Liver (tissue), 8 donors: ENCODE measurements at regions not wholly inside any gene's neighbourhood (a gene's known extent, or its start where the extent isn't known, plus 50 kb on each side); places are given as distances from the start of the nearest gene placed in this dataset.

Experiments
- DNase-seq: peaks from one replicate; pipeline ENCODE4 v3.0.0-alpha.2; 2017; ENCODE audit warnings: low spot score
- H3K27ac ChIP-seq, 2 donors: one replicate each; pipeline ENCODE4 v1.7.0; 2013; ENCODE audit warnings: inconsistent platforms in 2 of 2, low read length in 2 of 2, control low read depth in 1 of 2, low read depth in 1 of 2, mild to moderate bottlenecking in 1 of 2
- H3K27me3 ChIP-seq, 4 donors: one replicate each; pipeline versions ENCODE4 v1.6.1 to v1.7.0; 2013; ENCODE audit warnings: low read length in 3 of 4, inconsistent platforms in 1 of 4, mild to moderate bottlenecking in 1 of 4, moderate library complexity in 1 of 4; ENCODE audit not compliant: control insufficient read depth in 4 of 4, insufficient read depth in 4 of 4
- H3K36me3 ChIP-seq, 4 donors: one replicate each; pipeline versions ENCODE4 v1.6.1 to v1.7.0; 2013; ENCODE audit warnings: low read length in 3 of 4, mild to moderate bottlenecking in 3 of 4, low read depth in 1 of 4, moderate library complexity in 1 of 4; ENCODE audit not compliant: control insufficient read depth in 4 of 4, insufficient read depth in 3 of 4
- H3K4me1 ChIP-seq, 4 donors: one replicate each; pipeline versions ENCODE4 v1.6.1 to v1.7.0; 2013; ENCODE audit warnings: low read length in 3 of 4, mild to moderate bottlenecking in 3 of 4, moderate library complexity in 1 of 4; ENCODE audit not compliant: control insufficient read depth in 4 of 4, insufficient read depth in 4 of 4
- H3K4me3 ChIP-seq, 3 donors: one replicate each; pipeline versions ENCODE4 v1.6.1 to v1.7.0; 2013; ENCODE audit warnings: low read length in 3 of 3, control low read depth in 1 of 3, low read depth in 1 of 3, mild to moderate bottlenecking in 1 of 3
- H3K9ac ChIP-seq, 2 donors: one replicate each; pipeline ENCODE4 v1.7.0; 2013; ENCODE audit warnings: low read length in 2 of 2, mild to moderate bottlenecking in 2 of 2, moderate library complexity in 2 of 2, control low read depth in 1 of 2, low read depth in 1 of 2
- H3K9me3 ChIP-seq, 4 donors: one replicate each; pipeline versions ENCODE4 v1.6.1 to v1.7.0; 2013; ENCODE audit warnings: low read length in 3 of 4; ENCODE audit not compliant: control insufficient read depth in 4 of 4
- ATF3 ChIP-seq: IDR thresholded peaks from 2 replicates; pipeline ENCODE4 v1.6.1; 2016; ENCODE audit warnings: antibody characterized with exemption
- CTCF ChIP-seq: fragments of 150-350 bp; IDR thresholded peaks from 2 replicates; pipeline ENCODE4 v1.5.1; 2017; ENCODE audit warnings: improper control_type of control experiment, low read depth, low read length; ENCODE audit not compliant: missing input control
- FOXA1 ChIP-seq: IDR thresholded peaks from 2 replicates; pipeline ENCODE4 v1.6.1; 2016; ENCODE audit warnings: antibody characterized with exemption
- GABPA ChIP-seq, 2 donors: IDR thresholded peaks in 1 of 2; conservative IDR thresholded peaks in 1 of 2; 2 replicates each; pipeline ENCODE4 v1.6.1; 2016; ENCODE audit warnings: antibody characterized with exemption in 2 of 2, mild to moderate bottlenecking in 1 of 2, moderate library complexity in 1 of 2
- HNF4A ChIP-seq, 2 donors: conservative IDR thresholded peaks; 2 replicates each; pipeline ENCODE4 v1.6.1; 2016; ENCODE audit warnings: antibody characterized with exemption in 2 of 2, mild to moderate bottlenecking in 2 of 2
- NR2F2 ChIP-seq: IDR thresholded peaks from 2 replicates; pipeline ENCODE4 v1.6.1; 2016; ENCODE audit warnings: antibody characterized with exemption
- RXRA ChIP-seq, 2 donors: IDR thresholded peaks; 2 replicates each; pipeline ENCODE4 v1.6.1; 2017 to 2018; ENCODE audit warnings: antibody characterized with exemption in 2 of 2, mild to moderate bottlenecking in 1 of 2
- TAF1 ChIP-seq: conservative IDR thresholded peaks from 2 replicates; pipeline ENCODE4 v1.6.1; 2016; ENCODE audit warnings: antibody characterized with exemption, mild to moderate bottlenecking
- WGBS: extraction: QIAGEN DNeasy Blood & Tissue Kit; methylation state at CpG from one replicate; pipeline ENCODE4 v1.1.7; 2013; 5-methylcytosine and 5-hydroxymethylcytosine counted together
- TF ChIP-seq, protein P1 (sequence below): IDR thresholded peaks from 2 replicates; pipeline ENCODE4 v1.6.1; 2016; ENCODE audit warnings: antibody characterized with exemption
- donor health status: healthy.
- donor health status: healthy.
- donor health status: healthy.
- donor health status: healthy.
- donor health status: healthy.

- TF ChIP-seq, protein P1, sequence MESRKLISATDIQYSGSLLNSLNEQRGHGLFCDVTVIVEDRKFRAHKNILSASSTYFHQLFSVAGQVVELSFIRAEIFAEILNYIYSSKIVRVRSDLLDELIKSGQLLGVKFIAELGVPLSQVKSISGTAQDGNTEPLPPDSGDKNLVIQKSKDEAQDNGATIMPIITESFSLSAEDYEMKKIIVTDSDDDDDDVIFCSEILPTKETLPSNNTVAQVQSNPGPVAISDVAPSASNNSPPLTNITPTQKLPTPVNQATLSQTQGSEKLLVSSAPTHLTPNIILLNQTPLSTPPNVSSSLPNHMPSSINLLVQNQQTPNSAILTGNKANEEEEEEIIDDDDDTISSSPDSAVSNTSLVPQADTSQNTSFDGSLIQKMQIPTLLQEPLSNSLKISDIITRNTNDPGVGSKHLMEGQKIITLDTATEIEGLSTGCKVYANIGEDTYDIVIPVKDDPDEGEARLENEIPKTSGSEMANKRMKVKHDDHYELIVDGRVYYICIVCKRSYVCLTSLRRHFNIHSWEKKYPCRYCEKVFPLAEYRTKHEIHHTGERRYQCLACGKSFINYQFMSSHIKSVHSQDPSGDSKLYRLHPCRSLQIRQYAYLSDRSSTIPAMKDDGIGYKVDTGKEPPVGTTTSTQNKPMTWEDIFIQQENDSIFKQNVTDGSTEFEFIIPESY = no peak
- TF ChIP-seq CTCF = no peak
Observed at GRCh38 chr16:5430598-5430997, 333.0 kb upstream of the EEF2KMT start (continued).

- Histone ChIP-seq H3K4me1 (no peaks in the 10 kb centered on the region), H3K9me3 (no peaks in the 10 kb centered on the region), H3K36me3 (no peaks in the 10 kb centered on the region), H3K4me3 (no peak overlapping the region), H3K27ac (no peak overlapping the region), H3K27me3 (no peaks in the 10 kb centered on the region), H3K9ac (no peak overlapping the region)
- no peak for TF ChIP-seq RXRA (IDR thresholded peaks at IDR 0.05)
- TF ChIP-seq CTCF = no peak
- TF ChIP-seq GABPA (IDR thresholded peaks at IDR 0.05 in 1 of 2, conservative IDR thresholded peaks at IDR 0.05 in 1 of 2) = no peak
- TF ChIP-seq FOXA1 = no peak
- TF ChIP-seq HNF4A (conservative IDR thresholded peaks at IDR 0.05) = no peak
- no peak for TF ChIP-seq TAF1
- TF ChIP-seq NR2F2 = no peak
- no peak for DNase-seq
- WGBS = 30% methylated on average over 7 of the region's 7 CpGs
Observed at GRCh38 chr16:5428932-5429331, 331.3 kb upstream of the EEF2KMT start.

- Histone ChIP-seq H3K9ac (no peak overlapping the region), H3K27ac (no peak overlapping the region), H3K4me3 (no peak overlapping the region), H3K27me3 (no peaks in the 10 kb centered on the region), H3K4me1 (no peaks in the 10 kb centered on the region), H3K9me3 (no peaks in the 10 kb centered on the region), H3K36me3 (no peaks in the 10 kb centered on the region)
- TF ChIP-seq ATF3 (no peak), TAF1 (no peak), FOXA1 (no peak), HNF4A (conservative IDR thresholded peaks at IDR 0.05) (no peak), RXRA (IDR thresholded peaks at IDR 0.05) (no peak)
- TF ChIP-seq, protein P1 = no peak
- WGBS = 68% methylated on average over 7 of the region's 7 CpGs
- no peak for DNase-seq
Observed at GRCh38 chr16:5427571-5427970, 330.0 kb upstream of the EEF2KMT start.
